GM23338 (cell line): ENCODE measurements at regions not wholly inside any gene's neighbourhood (a gene's known extent, or its start where the extent isn't known, plus 50 kb on each side); places are given as distances from the start of the nearest gene placed in this dataset.

Source experiments
- ATAC-seq: fragments of 200-7000 bp; cut with Tn5 transposase; 3 replicates; pipeline ENCODE4 v1.9.1; 2020
- DNase-seq: peaks from one replicate; pipeline ENCODE4 v3.0.0-alpha.2; 2015; ENCODE audit warnings: low spot score
- H2AFZ ChIP-seq: fragments of 200-600 bp; sonication (generic); 2 replicates; pipeline ENCODE4 v1.8.0; 2016; ENCODE audit warnings: antibody characterized with exemption, mild to moderate bottlenecking, moderate library complexity
- H3F3A ChIP-seq: fragments of 200-600 bp; sonication (generic); replicated peaks from 2 replicates; pipeline ENCODE4 v1.8.0; 2017; ENCODE audit warnings: antibody characterized with exemption, mixed run types, low read depth
- H3K27ac ChIP-seq: fragments of 200-600 bp; sonication (generic); 2 replicates; pipeline ENCODE4 v1.6.1; 2016; ENCODE audit warnings: low read depth
- H3K27me3 ChIP-seq: fragments of 200-600 bp; sonication (generic); 2 replicates; pipeline ENCODE4 v1.8.0; 2016; ENCODE audit warnings: mild to moderate bottlenecking, mixed run types, moderate library complexity; ENCODE audit not compliant: insufficient read depth
- H3K36me3 ChIP-seq: fragments of 200-600 bp; sonication (generic); 2 replicates; pipeline ENCODE4 v1.8.0; 2016; ENCODE audit warnings: mild to moderate bottlenecking; ENCODE audit not compliant: insufficient read depth
- H3K4me1 ChIP-seq: fragments of 200-600 bp; sonication (generic); 2 replicates; pipeline ENCODE4 v1.8.0; 2016; ENCODE audit warnings: mild to moderate bottlenecking, moderate library complexity; ENCODE audit not compliant: insufficient read depth
- H3K4me2 ChIP-seq: fragments of 200-600 bp; sonication (generic); 2 replicates; pipeline ENCODE4 v1.7.1; 2017; ENCODE audit warnings: mixed run types
- H3K4me3 ChIP-seq: fragments of 200-600 bp; sonication (generic); 2 replicates; pipeline ENCODE4 v1.6.1; 2016; ENCODE audit warnings: mixed run types
- H3K79me2 ChIP-seq: fragments of 200-600 bp; sonication (generic); replicated peaks from 2 replicates; pipeline ENCODE4 v1.8.0; 2017; ENCODE audit warnings: mild to moderate bottlenecking; ENCODE audit not compliant: insufficient read depth
- H3K9me2 ChIP-seq: fragments of 200-600 bp; sonication (generic); 2 replicates; pipeline ENCODE4 v1.8.0; 2017; ENCODE audit not compliant: insufficient read depth
- H4K20me1 ChIP-seq: fragments of 200-600 bp; sonication (generic); replicated peaks from 2 replicates; pipeline ENCODE4 v1.8.0; 2017; ENCODE audit warnings: mild to moderate bottlenecking; ENCODE audit not compliant: insufficient read depth
- H3K27ac Mint-ChIP-seq: 2 replicates; pipeline ENCODE4 v1.8.0; 2020; ENCODE audit warnings: inconsistent platforms, mild to moderate bottlenecking, moderate library complexity, mixed read lengths
- H3K27me3 Mint-ChIP-seq: 3 replicates; pipeline ENCODE4 v1.8.0; 2022; ENCODE audit warnings: low read depth, mild to moderate bottlenecking, moderate library complexity, mixed read lengths, inconsistent platforms; ENCODE audit not compliant: insufficient read depth, poor library complexity
- H3K36me3 Mint-ChIP-seq: 3 replicates; pipeline ENCODE4 v1.8.0; 2021; ENCODE audit warnings: low read depth, mild to moderate bottlenecking, inconsistent platforms, moderate library complexity, mixed read lengths
- H3K4me1 Mint-ChIP-seq: 3 replicates; pipeline ENCODE4 v1.8.0; 2020; ENCODE audit warnings: mild to moderate bottlenecking, inconsistent platforms, mixed read lengths
- H3K4me3 Mint-ChIP-seq: 3 replicates; pipeline ENCODE4 v1.8.0; 2021; ENCODE audit warnings: moderate library complexity, mild to moderate bottlenecking, inconsistent platforms, mixed read lengths
- H3K9me3 Mint-ChIP-seq: 3 replicates; pipeline ENCODE4 v1.8.0; 2020; ENCODE audit warnings: moderate library complexity, mild to moderate bottlenecking, inconsistent platforms, mixed read lengths
- CREB1 ChIP-seq: fragments of 250-450 bp; sonication (Bioruptor Pico); IDR thresholded peaks from 2 replicates; pipeline ENCODE4 v1.5.0; 2020; ENCODE audit warnings: low read depth, mild to moderate bottlenecking, moderate library complexity
- EZH2 ChIP-seq: fragments of 200-600 bp; sonication (generic); IDR thresholded peaks from one replicate; pipeline ENCODE4 v1.8.0; 2017; ENCODE audit warnings: antibody characterized with exemption, mild to moderate bottlenecking, low read depth; ENCODE audit not compliant: unreplicated experiment
- EZH2phosphoT487 ChIP-seq: fragments of 200-600 bp; sonication (generic); IDR thresholded peaks from one replicate; pipeline ENCODE4 v1.8.1; 2018; ENCODE audit warnings: antibody characterized with exemption; ENCODE audit not compliant: unreplicated experiment
- JUNB ChIP-seq: IDR thresholded peaks from one replicate; pipeline ENCODE4 v1.6.1; 2016; ENCODE audit warnings: antibody characterized with exemption; ENCODE audit not compliant: unreplicated experiment
- NANOG ChIP-seq: IDR thresholded peaks from 2 replicates; pipeline ENCODE4 v1.6.1; 2016; ENCODE audit warnings: antibody characterized with exemption, borderline replicate concordance
- POLR2AphosphoS5 ChIP-seq: IDR thresholded peaks from 2 replicates; pipeline ENCODE4 v1.6.1; 2016; ENCODE audit warnings: antibody characterized with exemption, low read depth
- STAT1 ChIP-seq: IDR thresholded peaks from one replicate; pipeline ENCODE4 v1.6.1; 2016; ENCODE audit warnings: antibody characterized with exemption; ENCODE audit not compliant: unreplicated experiment
- ZNF114 ChIP-seq: fragments of 250-450 bp; sonication (Bioruptor Pico); IDR thresholded peaks from 2 replicates; pipeline ENCODE4 v1.5.0; 2020; ENCODE audit warnings: mild to moderate bottlenecking, moderate library complexity
- ZNF331 ChIP-seq: fragments of 250-450 bp; sonication (Bioruptor Pico); IDR thresholded peaks from 2 replicates; pipeline ENCODE4 v1.5.0; 2020; ENCODE audit warnings: low read depth, mild to moderate bottlenecking, moderate library complexity
- TF ChIP-seq, protein P1 (sequence below): IDR thresholded peaks from one replicate; pipeline ENCODE4 v1.6.1; 2018; ENCODE audit warnings: antibody characterized with exemption; ENCODE audit not compliant: unreplicated experiment
- TF ChIP-seq, protein P2 (sequence below): fragments of 250-450 bp; sonication (Bioruptor Pico); IDR thresholded peaks from 2 replicates; pipeline ENCODE4 v1.5.0; 2020; ENCODE audit warnings: mild to moderate bottlenecking, moderate library complexity
- TF ChIP-seq, protein P3 (sequence below), 2 experiments: fragments of 200-600 bp in 1 of 2; sonication (generic) in 1 of 2; conservative IDR thresholded peaks; 2 replicates each; pipeline versions ENCODE4 v1.5.1 to v1.6.1; 2016 to 2017; ENCODE audit warnings: antibody characterized with exemption in 2 of 2, low read depth in 2 of 2, mild to moderate bottlenecking in 2 of 2, moderate library complexity in 1 of 2

DNA sequence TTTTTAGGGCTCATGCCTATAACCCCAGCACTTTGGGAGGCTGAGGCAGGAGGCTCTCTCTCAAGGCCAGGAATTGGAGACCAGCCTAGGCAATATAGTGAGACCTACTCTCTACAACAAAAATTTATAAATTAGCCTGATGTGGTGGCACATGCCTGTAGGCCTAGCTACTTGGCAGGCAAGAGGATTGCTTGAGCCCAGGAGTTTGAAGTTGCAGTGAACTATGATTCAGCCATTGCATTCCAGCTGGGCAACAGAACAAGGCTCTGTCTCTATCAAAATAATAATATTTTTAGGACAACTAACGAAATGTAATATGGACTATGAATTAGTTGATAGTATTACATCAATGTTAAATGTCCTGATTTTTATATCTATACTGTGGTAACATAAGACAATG lies 68.8 kb upstream of the ARID1A start:
- no peak overlapping the region for H3K27ac Mint-ChIP-seq
- peaks cover 1% of the 10 kb centered on the region; the same call in 1 of the 3 replicates for H3K9me3 Mint-ChIP-seq
- 0 out of 2 replicates have a peak, but pooled peaks cover 1% of the 10 kb centered on the region for H3K4me1 ChIP-seq
- no peak overlapping the region for H3K4me3 ChIP-seq
- H3K79me2 ChIP-seq = no peaks in the 10 kb centered on the region
- no peaks in the 10 kb centered on the region for H3K36me3 ChIP-seq
- peaks cover 20% of the 10 kb centered on the region for H3K27me3 ChIP-seq
- H3K4me3 Mint-ChIP-seq = no peak overlapping the region
- no peak overlapping the region for H3K27ac ChIP-seq
- no peak overlapping the region for H2AFZ ChIP-seq
- H3K27me3 Mint-ChIP-seq = no peaks in the 10 kb centered on the region
- no peaks in the 10 kb centered on the region for H3K36me3 Mint-ChIP-seq
- H3K9me2 ChIP-seq = no peaks in the 10 kb centered on the region
- no peaks in the 10 kb centered on the region for H3F3A ChIP-seq
- peaks cover 6% of the 10 kb centered on the region; the same call in 2 of the 3 replicates for H3K4me1 Mint-ChIP-seq
- DNase-seq = no peak
- no peaks in the 10 kb centered on the region; the same call in 1 of the 2 replicates for H4K20me1 ChIP-seq
- H3K4me2 ChIP-seq = no peak overlapping the region
- ATAC-seq = no peak
- no peak for TF ChIP-seq EZH2phosphoT487
- no peak for TF ChIP-seq ZNF331 (CRISPR knock-in tag)
- TF ChIP-seq NANOG = no peak
- no peak for TF ChIP-seq JUNB
- TF ChIP-seq, protein P1, sequence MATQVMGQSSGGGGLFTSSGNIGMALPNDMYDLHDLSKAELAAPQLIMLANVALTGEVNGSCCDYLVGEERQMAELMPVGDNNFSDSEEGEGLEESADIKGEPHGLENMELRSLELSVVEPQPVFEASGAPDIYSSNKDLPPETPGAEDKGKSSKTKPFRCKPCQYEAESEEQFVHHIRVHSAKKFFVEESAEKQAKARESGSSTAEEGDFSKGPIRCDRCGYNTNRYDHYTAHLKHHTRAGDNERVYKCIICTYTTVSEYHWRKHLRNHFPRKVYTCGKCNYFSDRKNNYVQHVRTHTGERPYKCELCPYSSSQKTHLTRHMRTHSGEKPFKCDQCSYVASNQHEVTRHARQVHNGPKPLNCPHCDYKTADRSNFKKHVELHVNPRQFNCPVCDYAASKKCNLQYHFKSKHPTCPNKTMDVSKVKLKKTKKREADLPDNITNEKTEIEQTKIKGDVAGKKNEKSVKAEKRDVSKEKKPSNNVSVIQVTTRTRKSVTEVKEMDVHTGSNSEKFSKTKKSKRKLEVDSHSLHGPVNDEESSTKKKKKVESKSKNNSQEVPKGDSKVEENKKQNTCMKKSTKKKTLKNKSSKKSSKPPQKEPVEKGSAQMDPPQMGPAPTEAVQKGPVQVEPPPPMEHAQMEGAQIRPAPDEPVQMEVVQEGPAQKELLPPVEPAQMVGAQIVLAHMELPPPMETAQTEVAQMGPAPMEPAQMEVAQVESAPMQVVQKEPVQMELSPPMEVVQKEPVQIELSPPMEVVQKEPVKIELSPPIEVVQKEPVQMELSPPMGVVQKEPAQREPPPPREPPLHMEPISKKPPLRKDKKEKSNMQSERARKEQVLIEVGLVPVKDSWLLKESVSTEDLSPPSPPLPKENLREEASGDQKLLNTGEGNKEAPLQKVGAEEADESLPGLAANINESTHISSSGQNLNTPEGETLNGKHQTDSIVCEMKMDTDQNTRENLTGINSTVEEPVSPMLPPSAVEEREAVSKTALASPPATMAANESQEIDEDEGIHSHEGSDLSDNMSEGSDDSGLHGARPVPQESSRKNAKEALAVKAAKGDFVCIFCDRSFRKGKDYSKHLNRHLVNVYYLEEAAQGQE = no peak
- TF ChIP-seq STAT1 = no peak
- no peak for TF ChIP-seq CREB1 (CRISPR knock-in tag)
- TF ChIP-seq EZH2 = no peak
- TF ChIP-seq, protein P2, sequence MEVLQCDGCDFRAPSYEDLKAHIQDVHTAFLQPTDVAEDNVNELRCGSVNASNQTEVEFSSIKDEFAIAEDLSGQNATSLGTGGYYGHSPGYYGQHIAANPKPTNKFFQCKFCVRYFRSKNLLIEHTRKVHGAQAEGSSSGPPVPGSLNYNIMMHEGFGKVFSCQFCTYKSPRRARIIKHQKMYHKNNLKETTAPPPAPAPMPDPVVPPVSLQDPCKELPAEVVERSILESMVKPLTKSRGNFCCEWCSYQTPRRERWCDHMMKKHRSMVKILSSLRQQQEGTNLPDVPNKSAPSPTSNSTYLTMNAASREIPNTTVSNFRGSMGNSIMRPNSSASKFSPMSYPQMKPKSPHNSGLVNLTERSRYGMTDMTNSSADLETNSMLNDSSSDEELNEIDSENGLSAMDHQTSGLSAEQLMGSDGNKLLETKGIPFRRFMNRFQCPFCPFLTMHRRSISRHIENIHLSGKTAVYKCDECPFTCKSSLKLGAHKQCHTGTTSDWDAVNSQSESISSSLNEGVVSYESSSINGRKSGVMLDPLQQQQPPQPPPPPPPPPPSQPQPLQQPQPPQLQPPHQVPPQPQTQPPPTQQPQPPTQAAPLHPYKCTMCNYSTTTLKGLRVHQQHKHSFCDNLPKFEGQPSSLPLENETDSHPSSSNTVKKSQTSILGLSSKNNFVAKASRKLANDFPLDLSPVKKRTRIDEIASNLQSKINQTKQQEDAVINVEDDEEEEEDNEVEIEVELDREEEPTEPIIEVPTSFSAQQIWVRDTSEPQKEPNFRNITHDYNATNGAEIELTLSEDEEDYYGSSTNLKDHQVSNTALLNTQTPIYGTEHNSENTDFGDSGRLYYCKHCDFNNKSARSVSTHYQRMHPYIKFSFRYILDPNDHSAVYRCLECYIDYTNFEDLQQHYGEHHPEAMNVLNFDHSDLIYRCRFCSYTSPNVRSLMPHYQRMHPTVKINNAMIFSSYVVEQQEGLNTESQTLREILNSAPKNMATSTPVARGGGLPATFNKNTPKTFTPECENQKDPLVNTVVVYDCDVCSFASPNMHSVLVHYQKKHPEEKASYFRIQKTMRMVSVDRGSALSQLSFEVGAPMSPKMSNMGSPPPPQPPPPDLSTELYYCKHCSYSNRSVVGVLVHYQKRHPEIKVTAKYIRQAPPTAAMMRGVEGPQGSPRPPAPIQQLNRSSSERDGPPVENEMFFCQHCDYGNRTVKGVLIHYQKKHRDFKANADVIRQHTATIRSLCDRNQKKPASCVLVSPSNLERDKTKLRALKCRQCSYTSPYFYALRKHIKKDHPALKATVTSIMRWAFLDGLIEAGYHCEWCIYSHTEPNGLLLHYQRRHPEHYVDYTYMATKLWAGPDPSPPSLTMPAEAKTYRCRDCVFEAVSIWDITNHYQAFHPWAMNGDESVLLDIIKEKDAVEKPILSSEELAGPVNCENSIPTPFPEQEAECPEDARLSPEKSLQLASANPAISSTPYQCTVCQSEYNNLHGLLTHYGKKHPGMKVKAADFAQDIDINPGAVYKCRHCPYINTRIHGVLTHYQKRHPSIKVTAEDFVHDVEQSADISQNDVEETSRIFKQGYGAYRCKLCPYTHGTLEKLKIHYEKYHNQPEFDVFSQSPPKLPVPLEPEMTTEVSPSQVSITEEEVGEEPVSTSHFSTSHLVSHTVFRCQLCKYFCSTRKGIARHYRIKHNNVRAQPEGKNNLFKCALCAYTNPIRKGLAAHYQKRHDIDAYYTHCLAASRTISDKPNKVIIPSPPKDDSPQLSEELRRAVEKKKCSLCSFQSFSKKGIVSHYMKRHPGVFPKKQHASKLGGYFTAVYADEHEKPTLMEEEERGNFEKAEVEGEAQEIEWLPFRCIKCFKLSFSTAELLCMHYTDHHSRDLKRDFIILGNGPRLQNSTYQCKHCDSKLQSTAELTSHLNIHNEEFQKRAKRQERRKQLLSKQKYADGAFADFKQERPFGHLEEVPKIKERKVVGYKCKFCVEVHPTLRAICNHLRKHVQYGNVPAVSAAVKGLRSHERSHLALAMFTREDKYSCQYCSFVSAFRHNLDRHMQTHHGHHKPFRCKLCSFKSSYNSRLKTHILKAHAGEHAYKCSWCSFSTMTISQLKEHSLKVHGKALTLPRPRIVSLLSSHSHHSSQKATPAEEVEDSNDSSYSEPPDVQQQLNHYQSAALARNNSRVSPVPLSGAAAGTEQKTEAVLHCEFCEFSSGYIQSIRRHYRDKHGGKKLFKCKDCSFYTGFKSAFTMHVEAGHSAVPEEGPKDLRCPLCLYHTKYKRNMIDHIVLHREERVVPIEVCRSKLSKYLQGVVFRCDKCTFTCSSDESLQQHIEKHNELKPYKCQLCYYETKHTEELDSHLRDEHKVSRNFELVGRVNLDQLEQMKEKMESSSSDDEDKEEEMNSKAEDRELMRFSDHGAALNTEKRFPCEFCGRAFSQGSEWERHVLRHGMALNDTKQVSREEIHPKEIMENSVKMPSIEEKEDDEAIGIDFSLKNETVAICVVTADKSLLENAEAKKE (CRISPR knock-in tag) = no peak
- TF ChIP-seq, protein P3, sequence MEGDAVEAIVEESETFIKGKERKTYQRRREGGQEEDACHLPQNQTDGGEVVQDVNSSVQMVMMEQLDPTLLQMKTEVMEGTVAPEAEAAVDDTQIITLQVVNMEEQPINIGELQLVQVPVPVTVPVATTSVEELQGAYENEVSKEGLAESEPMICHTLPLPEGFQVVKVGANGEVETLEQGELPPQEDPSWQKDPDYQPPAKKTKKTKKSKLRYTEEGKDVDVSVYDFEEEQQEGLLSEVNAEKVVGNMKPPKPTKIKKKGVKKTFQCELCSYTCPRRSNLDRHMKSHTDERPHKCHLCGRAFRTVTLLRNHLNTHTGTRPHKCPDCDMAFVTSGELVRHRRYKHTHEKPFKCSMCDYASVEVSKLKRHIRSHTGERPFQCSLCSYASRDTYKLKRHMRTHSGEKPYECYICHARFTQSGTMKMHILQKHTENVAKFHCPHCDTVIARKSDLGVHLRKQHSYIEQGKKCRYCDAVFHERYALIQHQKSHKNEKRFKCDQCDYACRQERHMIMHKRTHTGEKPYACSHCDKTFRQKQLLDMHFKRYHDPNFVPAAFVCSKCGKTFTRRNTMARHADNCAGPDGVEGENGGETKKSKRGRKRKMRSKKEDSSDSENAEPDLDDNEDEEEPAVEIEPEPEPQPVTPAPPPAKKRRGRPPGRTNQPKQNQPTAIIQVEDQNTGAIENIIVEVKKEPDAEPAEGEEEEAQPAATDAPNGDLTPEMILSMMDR (conservative IDR thresholded peaks at IDR 0.05; ENCODE audit: low read depth in 2 of 2) = no peak
- no peak for TF ChIP-seq POLR2AphosphoS5
- no peak for TF ChIP-seq ZNF114
